OCI-LY3 (cell line): ENCODE measurements at regions not wholly inside any gene's neighbourhood (a gene's known extent, or its start where the extent isn't known, plus 50 kb on each side); places are given as distances from the start of the nearest gene placed in this dataset.

Experiments used
- CTCF ChIP-seq: fragments of 200-600, 300-600 bp; sonication (generic); IDR thresholded peaks from 2 replicates; pipeline ENCODE4 v1.5.1; 2014; ENCODE audit warnings: antibody characterized with exemption, low read length, low read depth
- EZH2phosphoT487 ChIP-seq: fragments of 200-600 bp; shearing (Covaris generic); IDR thresholded peaks from 2 replicates; pipeline ENCODE4 v1.6.1; 2018; ENCODE audit warnings: antibody characterized with exemption, mixed run types, low read depth

GRCh38 chr19:30729451-30729850, 357.3 kb downstream of the ZNF536 start:
- TF ChIP-seq CTCF = no peak
- no peak for TF ChIP-seq EZH2phosphoT487
